ENCODE measurements at regions not wholly inside any gene's neighbourhood (a gene's known extent, or its start where the extent isn't known, plus 50 kb on each side); places are given as distances from the start of the nearest gene placed in this dataset.
"Not testable (repeated sequence)": the region's sequence is repeated elsewhere in the genome, so short reads cannot be mapped to it uniquely, and the experiment has no call there.

DNA sequence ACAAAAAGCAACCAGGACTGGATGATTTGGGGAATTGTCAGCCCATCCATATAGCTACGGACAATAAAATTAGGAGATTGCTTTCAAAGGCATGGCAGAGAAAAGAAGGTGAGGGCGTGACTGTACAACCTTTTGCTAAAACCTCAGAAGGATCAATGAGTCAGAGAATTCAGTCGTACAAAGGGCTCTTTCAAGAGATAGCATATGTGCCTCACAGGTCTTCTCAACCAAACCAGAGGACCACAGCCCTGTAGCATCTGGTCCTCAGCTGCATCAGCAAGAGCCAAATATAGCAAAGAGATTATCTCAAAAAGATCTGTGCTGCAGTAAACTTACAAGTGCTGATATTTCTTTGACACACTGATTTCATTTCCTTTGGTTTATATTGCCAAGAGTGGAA lies 149.9 kb upstream of the RAB6C start:
- DNase-seq, result no peak

GRCh38 chr2:129831018-129831417 lies 148.4 kb upstream of the RAB6C start:
- no peak for DNase-seq

DNA sequence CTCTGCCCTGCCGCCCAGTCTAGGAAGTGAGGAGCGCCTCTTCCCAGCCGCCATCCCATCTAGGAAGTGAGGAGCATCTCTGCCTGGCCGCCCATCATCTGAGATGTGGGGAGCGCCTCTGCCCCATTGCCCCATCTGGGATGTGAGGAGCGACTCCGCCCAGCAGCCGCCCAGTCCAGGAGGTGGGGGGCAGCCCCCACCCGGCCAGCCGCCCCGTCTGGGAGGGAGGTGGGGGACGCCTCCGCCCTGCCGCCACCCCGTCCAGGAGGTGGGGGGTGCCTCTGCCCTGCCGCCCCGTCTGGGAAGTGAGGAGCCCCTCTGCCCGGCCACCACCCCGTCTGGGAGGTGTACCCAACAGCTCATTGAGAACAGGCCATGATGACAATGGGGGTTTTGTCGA lies 146.0 kb upstream of the RAB6C start:
- not testable (repeated sequence) for DNase-seq

DNA sequence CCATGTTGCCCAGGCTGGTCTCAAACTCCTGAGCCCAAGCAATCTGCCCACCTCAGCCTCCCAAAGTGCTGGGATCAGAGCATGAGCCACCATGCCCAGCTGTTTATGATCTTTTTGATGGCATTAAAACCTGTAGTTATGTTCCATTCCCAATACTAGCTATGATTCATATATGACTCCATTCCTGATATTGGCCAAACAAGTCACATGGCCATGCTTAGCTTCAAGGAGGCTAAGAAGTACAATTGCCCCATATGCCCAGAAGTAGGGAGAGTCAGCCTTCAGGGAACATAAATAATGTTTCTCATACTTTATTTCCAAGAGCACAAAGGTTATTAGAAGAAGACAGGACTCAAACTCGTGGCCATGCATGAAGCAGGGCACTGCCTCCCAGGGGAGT lies 132.4 kb upstream of the RAB6C start:
- DNase-seq, result no peak

GRCh38 chr2:129849559-129850160 lies 129.8 kb upstream of the RAB6C start:
- DNase-seq, result peak; percentile 81

- DNase-seq, result no peak
Measured at GRCh38 chr2:129857200-129857599, 122.3 kb upstream of the RAB6C start.

DNA sequence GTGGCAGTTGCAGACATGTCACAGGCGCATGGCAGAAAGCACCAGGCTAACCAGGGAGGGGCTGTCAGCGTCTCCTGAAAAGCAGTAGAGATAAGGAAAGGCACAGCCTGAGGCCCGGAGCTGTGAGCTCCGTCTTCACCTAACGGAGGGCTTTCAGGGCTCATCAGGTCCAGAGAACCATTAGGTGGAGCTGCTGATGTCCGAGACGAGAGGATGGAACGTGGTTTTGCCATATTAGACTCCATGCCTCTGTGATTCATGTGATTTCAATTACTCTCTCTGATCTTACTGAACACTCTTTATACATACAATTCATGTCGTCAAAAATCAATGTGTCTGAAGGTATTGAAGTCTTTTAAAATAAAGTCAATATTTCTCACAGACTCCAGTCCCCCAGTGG lies 120.3 kb upstream of the RAB6C start:
- DNase-seq, result no peak

- DNase-seq, result no peak
Measured at GRCh38 chr2:129860088-129860487, 119.4 kb upstream of the RAB6C start.

DNA sequence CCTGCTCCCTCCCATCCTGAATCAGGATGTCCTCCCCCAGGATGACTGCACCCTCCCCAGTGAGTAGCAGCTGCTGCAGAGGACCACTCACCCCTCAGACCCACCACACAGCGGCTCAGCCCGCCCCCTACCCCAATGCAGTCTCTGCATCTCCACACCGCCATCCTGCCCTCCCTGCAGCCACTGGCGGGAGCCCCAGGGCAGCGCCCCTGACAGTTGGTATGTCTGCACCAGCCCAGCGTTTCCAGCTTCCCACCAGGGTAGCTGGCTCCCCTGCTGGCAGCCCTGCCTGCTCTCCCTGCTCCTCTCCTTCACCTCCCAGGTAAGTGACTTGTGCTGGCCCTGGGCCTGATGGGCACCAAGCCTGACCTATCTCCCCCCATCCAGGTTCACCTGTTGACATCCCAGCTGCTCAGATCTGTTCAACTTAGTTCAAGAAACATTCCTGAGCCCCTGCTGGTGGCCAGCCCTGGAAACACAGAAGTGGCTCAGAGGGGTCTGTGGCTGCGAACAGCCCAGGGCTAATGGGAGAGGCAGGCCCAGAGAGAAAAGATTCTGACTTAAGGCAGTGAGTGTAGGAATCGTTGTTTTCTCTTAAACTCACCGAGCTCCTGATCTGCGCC lies 117.7 kb upstream of the RAB6C start:
- no peak for DNase-seq

GRCh38 chr2:129862668-129863067 lies 116.8 kb upstream of the RAB6C start:
- DNase-seq, result no peak

DNA sequence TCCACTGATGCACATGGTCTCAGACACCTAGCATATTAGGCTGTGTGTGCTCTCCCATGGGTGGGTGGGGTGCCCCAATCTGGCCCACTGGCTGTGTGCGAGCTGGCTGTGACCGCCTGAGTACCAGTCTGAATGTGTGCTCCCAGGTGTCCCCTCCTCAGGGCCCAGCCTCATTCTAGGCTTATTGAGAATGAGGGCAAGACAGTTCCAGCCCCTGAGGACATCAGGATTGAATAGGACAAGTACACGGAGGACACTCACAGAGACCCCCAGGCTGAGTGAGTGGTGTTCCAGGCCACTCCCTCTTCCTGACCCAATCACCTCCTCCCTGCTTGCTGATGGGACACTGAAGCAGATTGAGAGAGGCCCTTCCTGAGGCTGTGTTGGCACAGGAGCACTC lies 116.1 kb upstream of the RAB6C start:
- no peak for DNase-seq

GRCh38 chr2:129864719-129865118 lies 114.7 kb upstream of the RAB6C start:
- no peak for DNase-seq

- DNase-seq, result no peak
Measured at GRCh38 chr2:129865976-129866375, 113.5 kb upstream of the RAB6C start.

DNA sequence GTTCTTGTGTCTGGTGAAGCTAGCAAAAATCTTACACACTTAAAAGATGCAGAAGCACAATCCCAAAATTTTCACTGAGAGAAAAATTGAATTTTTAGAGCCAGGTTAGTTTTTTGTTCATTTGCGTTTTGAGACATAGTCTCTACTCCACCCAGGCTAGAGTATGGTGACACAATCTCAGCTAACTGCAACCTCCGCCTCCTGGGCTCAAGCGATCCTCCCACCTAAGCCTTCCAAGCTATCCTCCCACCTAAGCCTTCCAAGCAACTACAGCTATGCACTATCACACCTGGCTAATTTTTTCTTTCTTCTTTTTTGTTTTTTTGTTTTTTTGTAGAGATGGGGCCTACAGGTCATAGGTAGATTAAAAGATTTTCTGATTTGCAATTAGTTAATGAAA lies 113.1 kb upstream of the RAB6C start:
- no peak for DNase-seq

DNA sequence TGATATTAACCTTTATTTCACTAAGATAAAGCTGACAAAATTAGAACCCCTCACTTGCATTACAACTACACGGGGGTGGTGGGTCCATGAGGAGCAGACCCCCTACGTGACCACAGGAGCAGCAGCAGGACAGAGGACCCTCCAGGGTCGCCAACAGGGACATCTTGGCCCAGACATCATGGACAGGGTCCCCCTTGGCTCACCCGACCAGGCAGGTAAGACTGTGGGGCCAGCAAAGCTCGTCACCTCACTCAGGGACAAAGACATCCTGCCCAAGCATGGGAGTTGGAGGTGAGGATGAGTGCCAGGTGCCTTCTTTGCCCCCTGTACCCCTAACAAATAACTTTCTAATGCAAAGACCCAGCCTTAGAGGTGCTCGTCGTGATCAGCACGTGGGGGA lies 111.3 kb upstream of the RAB6C start:
- no peak for DNase-seq

DNA sequence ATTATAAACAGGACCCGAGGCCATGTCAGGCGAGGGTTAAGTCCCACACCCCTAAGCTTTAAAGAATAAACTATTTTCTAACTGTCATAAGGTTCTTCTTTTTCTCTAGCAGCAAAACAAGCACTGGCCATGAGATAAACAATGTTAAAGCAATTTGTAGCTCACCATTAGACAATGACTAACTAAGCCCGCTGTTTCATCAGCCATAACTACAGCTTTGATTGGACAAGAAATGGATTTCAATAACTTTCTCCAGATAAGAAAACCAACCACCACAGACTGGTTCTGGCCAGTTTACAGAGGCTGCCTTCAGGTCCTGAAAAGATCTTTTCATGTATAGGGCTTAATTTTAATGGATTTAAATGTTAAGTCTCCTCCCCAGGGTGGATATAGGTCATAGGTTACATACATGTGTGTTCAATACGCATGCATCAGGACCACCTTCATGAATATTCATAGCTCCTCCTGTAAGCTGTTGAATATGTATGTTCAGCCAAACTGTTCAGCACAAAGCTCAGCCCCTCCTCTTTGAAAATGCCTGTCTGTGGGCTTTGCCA lies 108.7 kb upstream of the RAB6C start:
- DNase-seq, result no peak

- no peak for DNase-seq
Measured at GRCh38 chr2:129872446-129872845, 107.0 kb upstream of the RAB6C start.

DNA sequence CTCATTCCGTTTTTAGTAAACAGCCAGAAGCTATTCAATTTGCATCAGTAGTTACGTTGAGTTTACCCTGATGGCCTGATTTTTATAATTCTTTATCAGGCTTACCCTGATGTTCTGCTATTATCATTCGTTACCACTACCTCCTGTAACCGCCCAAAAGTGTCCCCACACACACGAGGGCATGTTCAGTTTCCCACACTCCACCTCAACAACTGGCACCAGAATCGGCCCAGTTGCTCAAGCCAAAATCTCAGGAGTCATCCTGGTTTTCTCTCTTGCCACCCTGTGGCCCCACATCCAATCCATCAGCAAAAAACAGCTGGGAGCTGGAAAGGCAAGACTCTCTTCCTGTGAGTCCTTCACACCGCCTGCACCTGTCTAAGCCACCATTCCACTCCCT lies 102.9 kb upstream of the RAB6C start:
- DNase-seq, result no peak

GRCh38 chr2:129877289-129877741 lies 102.2 kb upstream of the RAB6C start:
- DNase-seq, result peak; percentile 69

DNA sequence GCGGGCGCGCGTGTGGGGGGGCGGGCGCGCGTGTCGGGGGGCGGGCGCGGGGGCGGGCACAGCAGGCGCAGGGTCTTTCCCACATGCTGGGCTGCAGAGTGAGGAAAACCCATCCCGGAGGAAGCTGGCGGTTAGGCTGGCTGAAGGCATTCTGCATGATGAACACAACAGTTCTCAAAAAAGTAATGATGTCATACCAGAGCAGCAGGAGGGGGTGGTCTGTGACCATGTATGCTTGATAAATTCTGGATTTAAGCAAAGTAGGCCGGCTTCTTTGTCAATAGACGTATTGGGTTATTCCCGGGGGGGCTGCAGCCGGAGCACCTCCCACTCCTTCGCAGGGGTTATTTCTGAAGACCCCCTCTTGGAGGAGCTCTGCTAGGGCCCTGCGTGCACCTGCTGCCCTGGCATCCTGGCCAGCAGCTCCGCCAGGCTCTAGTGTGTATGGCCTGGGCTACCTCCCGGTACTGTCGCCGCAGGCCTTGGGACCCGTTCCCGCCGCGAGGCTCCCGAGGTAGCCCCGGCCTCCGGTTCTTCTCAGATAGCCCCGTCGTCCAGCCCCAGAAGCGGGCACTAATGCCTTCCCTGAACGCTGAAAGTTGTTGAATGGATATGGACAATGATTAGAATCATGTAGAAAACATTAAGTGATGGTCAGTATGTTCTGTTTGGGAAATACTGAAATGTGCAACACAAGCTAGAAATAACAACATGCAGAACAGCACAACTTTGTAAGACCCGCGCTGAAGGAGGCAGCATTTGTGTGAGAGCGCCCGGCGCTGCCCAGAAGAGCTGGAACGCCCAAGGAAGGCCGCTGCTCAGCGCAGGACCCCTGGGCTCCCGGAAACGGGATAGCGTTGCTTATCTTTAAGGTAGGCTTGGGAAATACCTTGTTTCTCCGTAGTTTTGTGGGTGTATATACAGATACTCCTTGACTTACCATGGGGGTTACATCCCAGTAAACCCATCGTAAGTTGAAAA lies 101.4 kb upstream of the RAB6C start:
- peak; percentile 44 for DNase-seq

DNA sequence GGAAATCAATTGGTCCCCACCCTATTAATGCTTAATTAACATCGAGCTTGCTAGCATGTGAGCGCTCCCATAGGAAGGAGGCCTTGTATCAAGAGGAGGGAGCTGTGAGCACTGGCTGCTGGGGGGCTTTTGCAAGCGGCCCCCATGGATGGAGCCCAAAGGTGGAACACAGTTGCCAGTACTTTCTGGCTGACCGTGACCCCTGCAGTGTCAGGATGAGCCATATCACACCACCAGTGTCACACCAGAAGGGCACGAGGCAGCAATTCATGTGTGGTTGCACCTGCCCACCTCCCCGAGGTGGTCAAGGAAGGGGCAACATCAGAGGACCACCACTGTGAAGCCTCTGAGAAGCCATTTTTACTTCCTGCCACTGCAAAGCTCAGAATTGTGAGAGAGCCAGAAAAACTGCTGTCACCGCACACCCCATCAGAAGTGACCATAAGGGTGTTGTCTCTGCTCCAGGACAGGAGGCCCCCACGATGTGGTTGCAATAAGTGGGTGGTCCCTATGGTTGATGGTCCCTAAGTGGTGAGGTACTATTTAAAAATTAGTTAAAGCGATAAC lies 99.8 kb upstream of the RAB6C start:
- DNase-seq, result no peak

- DNase-seq, result no peak
Measured at GRCh38 chr2:129880309-129880708, 99.2 kb upstream of the RAB6C start.

DNA sequence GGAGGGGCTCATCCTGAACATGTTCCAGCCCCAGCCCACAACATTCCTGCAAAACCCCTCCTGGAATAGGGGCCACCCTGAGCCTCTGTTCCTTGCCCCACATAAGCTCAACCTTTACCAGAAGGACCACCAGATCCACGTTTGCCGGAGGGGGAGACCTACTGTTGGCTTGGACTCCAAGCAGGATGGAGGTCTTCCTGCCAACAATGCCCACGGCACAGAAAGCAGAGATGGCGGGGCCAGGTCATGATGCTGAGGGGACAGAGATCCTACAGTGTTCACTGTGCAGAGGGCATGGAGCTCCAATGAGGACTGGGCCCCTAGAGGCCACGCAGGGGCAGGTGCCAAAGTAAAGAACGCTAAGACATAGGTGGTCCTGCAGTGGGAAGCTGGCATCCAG lies 98.5 kb upstream of the RAB6C start:
- no peak for DNase-seq

All from NCI-H510A treated with DMSO at 0.1 percent for 48 hours (cell line).